Stimulated activated CD4-positive, alpha-beta T cell treated with anti-CD3 and anti-CD28 coated beads, Interleukin-2, amount 100 ng/mL, for 4 hours (primary cell): ENCODE measurements at regions not wholly inside any gene's neighbourhood (a gene's known extent, or its start where the extent isn't known, plus 50 kb on each side); places are given as distances from the start of the nearest gene placed in this dataset.

Experiments
- DNase-seq: peaks from one replicate; pipeline ENCODE4 v3.0.0-alpha.2; 2020; ENCODE audit warnings: low read depth

DNA sequence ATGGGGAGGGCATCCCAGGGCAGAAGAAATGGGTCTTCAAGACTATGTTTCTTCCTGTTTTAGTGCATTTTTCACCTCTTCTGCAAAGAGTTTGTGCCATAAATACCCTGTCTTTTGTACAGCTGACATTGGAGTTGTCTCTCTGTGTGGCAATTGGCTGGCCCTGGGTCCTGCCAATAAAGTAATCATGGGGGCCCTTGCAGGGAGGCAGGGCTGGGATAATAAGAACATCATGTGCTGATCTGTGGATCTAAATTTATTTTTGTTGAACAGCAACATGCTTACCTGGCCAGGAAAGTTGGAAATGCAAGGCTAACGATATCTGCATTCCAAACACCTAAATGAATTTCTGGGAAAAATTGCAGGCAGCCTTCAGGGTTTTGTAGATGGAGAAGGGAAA, 174.6 kb upstream of the GATB start:
- no peak for DNase-seq

DNA sequence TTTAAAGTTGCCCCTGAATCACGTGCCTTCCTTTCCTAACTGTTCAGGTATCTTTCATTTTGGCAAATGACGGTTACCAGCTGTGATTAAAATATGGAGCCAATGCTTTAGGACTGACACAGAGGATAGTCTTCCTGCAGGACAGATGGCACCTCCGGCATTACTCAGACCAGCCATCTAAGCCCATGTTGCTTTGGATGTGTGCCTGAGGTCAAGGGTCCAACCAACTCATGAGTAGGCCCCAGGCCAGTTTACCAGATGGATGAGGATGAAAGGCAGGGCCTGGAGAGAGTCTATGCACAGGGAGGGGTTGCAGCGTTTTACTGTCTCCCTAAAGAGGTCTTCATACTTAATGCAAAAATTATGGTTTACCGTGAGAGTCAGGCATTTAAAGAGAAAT, 174.0 kb upstream of the GATB start:
- DNase-seq, result no peak

GRCh38 chr4:151933122-151933827, 172.5 kb upstream of the GATB start:
- no peak for DNase-seq

DNA sequence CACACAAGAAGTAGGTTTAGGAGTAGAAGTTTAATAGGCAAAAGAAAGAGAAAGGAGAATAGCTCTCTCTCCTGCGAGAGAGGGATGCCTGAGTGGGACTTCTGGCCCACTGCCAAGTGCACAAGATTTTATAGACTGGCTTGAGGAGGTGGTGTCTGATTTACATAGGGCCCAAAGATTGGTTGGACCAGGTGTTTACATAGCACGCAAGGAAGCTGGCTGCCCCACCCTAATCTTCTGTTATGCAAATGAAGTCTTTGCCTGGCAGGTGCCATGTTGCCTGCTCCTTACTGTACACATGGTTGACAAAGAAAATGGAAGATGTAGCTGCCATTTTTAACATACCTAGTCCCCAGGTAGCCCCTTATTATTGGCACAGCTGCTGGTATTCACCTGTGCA, 170.8 kb upstream of the GATB start:
- DNase-seq, result no peak

DNA sequence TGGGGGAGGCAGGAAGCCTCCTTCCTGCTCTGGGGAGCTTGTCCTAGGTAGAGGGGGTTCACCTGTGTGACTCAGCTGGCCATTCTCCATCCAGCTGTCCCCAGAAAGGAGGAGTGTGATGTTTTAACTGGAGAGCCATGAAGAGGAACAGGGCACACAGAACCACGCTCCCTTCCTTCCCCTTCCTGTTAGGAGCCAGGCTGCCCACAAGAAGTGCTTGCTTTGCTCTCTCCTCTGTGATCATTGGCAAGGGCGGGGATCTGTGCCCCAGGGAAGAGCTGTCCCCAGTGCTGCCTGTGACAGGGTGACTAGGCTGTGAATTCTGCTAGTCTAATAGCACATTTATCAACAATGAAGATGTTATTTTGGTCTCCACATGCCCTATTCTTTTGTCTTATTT, 169.6 kb upstream of the GATB start:
- DNase-seq, result no peak

DNA sequence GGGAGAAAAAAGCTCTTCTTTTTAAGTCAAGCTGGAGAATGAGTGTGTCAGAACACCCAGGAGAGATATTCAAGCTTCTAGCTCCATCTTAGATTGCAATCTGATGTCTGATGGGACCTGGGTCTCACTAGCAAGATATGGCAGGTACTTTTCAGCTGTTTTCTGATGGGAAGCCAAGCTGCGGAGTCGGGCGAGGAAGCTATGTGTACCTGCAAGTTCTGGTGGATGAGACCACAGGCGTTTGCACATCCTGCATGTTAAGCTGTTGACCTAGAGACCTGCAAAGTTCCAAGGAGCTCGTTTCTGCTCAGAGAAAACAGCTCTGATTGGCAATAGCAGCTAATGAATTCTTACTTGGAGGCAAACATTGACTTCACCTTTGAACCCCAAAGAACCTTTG, 167.3 kb upstream of the GATB start:
- no peak for DNase-seq

DNA sequence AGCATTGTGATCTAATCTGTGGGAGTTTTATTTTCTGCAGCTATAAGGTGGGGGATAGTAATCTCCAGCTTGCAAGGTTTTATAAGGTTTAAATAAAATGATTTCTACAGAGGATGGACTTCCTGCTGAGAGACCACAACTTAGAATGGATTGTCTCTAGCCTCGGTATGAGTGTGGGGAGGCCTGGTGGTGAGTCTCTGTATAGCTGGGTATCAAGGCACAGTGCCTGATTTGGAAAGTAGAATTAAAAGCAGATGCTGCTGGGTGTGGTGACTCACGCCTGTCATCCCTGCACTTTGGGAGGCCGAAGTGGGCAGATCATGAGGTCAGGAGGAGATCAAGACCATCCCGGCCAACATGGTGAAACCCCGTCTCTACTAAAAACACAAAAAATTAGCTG, 162.0 kb upstream of the GATB start:
- no peak for DNase-seq

DNA sequence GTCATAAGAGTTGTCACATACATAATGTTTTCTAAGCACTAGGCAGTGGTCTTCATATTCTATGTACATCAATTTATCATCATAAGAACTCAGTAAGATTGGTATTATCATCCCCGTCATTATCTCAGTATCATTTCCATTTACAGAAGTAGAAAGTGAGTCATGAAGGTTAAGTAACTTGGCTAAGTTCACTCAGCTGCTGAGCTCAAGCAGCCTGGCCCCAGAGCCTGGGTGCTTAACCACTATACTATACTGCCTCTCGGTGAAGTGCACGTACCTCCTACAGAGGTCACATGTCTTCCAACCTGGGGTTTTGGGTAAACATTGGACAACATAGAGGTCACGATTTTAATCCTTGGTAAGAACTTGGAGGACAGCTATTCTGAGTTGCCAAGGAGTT, 161.5 kb upstream of the GATB start:
- no peak for DNase-seq

DNA sequence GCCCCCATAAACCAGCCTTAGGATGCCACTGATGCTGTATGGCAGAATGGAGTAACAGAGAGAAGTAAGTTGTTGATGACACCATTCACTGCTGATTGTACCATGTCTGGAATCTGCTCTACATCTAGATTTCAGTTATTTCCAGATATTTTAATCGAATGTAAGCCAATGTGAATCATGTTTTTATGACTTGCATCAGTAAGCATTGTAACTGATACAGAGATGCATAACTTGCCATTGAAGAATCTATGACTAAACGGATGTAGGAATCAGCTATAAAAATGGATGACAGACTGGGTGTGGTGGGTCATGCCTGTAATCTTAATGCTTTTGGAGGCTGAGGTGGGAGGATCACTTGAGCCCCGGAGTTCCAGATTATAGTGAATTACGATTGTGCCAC, 161.0 kb upstream of the GATB start:
- DNase-seq, result no peak

- DNase-seq, result no peak
Observed at GRCh38 chr4:151921386-151921785, 160.6 kb upstream of the GATB start.

DNA sequence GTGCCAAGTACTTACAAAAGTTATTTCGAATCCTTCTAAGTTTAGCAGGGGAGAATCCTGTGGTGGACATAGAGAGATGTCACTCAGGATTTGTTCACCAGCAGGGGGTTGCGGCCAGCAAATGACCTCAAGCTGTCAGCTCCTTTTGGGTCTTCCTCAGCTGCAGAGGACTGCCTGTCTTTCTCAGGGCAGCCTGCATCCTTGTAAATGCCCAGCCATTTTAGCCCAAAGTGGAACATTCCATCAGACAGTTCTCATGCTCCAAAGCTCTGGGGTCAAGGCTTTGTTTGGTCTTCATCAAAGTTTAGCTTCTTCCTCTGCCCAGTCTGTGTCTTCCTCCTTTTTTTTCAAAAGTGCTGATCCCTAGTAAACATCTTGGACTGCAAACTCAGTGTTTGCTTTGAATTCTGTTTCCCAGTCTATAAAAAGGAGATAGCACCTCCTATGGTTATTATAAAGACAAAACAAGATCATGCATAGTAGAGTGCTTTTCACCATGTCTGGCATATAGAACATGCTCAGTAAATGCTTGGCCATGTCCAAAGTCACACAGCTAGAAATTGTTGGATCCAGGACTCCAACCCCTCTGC, 156.4 kb upstream of the GATB start:
- no peak for DNase-seq

- DNase-seq, result no peak
Observed at GRCh38 chr4:151912632-151913031, 151.8 kb upstream of the GATB start.

DNA sequence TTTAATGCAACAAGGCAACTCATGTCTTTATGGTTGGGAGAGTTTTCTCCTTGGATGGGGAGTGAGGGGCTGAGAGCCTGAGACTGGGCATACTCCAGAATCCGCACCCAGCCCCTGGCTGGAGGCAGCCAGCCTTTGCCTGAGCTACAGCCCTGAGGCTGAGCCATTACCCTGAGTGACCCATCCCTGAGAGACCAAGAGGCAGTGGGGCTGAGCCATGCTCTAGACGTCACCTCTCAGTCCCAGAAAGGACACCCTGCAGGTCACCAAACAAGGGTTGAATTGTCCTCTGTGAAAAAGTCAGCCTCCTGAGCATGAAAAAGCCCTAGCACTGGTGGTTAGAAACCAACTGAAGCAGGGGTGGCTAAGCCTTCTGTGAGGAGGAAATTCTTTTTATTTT, 151.2 kb upstream of the GATB start:
- DNase-seq, result no peak

DNA sequence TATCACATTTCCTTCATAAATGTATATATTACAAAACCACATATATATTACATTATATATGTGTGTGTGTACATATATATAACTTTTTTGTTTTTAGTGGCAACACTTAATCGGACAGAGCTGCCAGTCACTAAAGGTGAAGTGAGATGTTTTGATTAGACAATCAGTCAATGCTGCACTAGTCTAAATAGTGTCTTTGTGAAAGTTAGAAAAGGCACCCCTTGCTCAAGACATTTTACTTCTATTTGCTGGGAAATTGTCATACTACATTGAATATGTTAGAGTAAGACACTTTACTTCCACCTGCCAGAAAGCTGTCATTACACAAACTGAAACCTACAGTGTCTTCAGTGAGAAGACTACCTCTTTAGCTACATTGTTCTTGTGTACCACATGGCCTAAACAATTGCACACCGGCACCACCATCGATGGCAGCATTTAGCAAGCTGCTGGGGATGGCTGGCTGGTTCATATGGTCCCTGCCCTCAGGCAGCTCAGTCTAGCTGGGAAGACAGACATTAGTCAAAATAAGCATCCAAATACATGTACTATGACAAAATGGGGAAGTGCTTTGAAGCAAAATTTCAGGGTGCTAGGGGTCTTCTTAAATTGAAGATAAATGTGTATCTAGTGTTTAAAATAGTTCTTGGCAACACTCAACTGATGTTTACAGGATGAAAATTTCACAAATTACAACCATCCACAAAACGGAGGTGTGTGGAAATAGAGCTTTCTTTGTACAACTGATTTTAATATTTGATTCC, 148.1 kb upstream of the GATB start:
- no peak for DNase-seq

GRCh38 chr4:151908201-151908600, 147.4 kb upstream of the GATB start:
- no peak for DNase-seq

DNA sequence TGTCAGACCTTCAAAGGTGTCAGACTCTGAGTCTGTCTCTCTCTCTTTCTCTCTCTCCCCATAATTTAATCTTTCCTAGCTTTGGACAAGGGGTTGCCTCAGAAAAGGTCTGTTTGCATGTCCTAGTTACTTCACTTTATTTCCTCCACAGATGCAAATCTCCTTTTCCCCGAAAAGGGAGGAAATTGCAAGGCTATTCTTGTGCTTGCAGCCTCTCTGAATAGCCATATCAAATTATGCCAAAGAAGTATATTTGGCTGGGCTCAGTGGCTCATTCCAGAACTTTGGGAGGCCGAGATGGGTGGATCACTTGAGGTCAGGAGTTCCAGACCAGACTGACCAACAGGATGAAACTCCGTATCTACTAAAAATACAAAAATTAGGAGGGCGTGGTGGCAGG, 145.6 kb upstream of the GATB start:
- no peak for DNase-seq

DNA sequence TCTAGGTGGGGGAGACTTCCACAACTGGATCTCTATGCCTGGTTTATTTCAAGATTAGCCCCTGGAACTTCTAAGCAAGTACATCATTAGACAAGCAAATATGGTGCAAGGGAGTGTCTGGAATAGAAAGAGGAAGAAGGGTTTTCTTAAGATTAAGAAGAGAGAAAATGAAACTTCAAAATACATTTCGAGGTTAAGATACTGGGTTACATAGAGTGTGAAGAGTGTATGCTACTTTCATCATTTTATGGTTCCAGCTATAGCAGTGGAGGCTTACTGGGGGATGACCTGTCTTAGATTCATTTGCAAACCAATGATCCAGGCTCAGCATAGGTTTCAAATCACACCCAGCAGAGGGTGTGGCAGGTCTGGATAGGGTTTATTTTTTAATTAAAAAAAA, 144.4 kb upstream of the GATB start:
- DNase-seq, result no peak

DNA sequence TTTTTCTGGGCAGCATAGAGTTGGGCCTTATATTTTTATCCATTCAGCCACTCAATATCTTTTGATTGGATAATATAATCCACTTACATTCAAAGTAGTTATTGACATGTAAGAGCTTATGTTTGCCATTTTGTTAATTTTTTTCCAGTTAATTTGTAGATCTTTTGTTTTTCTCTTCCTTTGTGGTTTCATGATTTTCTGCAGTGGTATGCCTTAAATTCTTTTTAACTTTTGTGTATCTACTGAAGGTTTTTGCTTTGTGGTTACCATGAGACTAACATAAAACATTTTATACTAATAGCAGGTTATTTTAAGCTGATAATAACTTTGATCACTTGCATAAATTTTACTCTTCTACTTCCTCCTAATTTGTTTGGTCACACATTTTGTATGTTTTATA, 140.8 kb upstream of the GATB start:
- DNase-seq, result no peak

DNA sequence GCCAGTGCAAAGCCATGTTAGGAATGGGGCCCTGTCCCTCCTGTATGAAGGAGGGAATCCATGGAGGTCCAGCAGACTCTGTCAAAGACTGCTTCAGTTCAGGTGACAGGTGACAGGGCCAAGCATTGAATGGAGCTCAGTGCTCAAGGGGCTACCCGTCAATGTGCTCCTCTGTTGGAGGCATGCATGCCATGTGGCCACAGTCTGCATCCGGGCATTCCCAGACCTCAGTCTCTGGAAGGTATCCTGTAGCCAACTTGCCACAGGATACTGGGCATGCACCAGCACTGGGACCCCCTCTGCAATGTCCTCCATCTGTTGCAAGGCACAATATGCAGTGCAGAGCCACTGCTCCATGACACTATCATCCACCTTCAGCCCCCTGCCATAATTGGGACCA, 136.1 kb upstream of the GATB start:
- no peak for DNase-seq

DNA sequence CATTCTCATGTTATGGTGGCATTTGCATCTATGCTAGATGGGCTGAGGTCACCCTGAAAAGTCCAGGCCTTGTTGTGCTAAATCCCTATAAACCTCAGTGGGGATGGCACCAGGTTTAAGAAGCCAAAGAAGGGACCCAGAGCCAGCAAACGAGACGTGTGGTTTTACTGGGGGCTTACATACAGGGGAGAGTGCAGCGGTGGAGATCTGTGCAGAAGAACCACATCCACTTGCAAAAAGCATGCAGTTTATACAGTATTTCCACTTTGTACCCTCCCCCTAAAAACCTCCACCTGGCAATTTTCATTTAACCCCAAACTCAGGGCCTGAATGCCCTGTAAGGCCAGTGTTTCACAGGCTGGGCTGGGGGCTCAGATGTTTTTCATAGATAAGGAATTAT, 134.9 kb upstream of the GATB start:
- DNase-seq, result no peak

DNA sequence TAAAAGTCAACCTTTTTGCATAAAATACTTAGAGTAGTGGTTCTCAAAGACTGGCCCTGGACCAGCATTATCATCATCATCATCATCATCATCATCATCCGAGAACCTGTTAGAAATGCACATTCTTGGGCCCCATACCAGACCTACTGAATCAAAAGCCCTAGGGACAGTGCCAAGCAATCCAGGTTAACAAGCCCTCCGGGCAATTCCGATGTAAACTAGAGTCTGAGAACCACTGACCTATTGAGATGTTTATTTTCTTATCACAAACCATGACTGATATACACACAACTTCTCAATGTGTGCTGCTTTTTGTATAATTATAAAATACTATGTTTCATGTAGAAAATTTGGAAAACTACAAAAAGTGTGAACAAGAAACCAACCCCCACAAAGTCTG, 133.4 kb upstream of the GATB start:
- no peak for DNase-seq

- no peak for DNase-seq
Observed at GRCh38 chr4:151888367-151888866, 127.6 kb upstream of the GATB start.

GRCh38 chr4:151887816-151888180, 127.0 kb upstream of the GATB start:
- DNase-seq, result no peak
